Right renal pelvis (tissue), 4 donors: ENCODE measurements at regions not wholly inside any gene's neighbourhood (a gene's known extent, or its start where the extent isn't known, plus 50 kb on each side); places are given as distances from the start of the nearest gene placed in this dataset.
A peak's percentile ranks its signal among the peaks of the same experiment; 100 is the strongest.
"Not testable (repeated sequence)": the region's sequence is repeated elsewhere in the genome, so short reads cannot be mapped to it uniquely, and the experiment has no call there.

Experiments
- DNase-seq, 4 donors: peaks; one replicate each; pipeline ENCODE4 v3.0.0-alpha.2; 2013; ENCODE audit warnings: low read depth in 4 of 4, low spot score in 3 of 4, missing footprints in 1 of 4

DNA sequence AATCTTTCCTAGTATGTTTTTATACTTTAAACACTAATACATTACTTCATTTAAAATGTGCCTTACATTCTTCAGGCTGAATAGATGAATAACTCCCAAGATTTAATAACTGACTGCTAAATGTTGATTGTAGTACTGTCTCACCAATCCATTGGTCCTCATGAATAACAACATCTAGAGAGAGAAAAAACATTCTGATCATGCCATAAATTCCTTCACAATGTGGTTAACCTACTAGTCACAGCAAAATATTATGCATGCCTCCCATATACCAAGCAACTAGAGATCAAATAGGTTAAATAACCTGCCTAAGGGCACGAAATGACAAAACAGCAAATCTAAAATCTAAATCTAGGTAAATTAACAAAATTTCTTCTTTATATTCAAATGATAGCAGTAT, 66.2 kb downstream of the SYT15 start:
- not testable (repeated sequence) for DNase-seq

GRCh38 chr10:46646132-46646531, 67.2 kb downstream of the SYT15 start:
- DNase-seq = not testable (repeated sequence)

DNA sequence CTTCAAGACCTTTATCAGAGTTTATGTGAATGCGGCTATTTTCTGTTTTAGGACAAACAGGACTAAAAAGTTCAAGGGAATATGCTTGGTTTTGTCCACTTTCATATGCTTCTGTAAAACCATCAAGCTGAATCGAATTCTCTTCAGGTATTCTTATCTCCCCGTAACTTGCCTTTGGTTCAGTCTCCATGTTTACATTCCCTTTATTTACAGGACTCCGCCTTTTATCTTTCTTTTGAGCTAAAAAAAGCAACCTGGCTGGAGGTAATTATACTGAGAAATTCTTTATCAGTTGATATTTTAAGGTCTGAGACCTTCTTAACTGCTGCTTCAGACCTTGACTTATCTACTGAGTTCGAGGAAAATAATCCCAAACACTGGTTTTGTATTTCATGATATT, 72.0 kb downstream of the SYT15 start:
- DNase-seq = not testable (repeated sequence)

DNA sequence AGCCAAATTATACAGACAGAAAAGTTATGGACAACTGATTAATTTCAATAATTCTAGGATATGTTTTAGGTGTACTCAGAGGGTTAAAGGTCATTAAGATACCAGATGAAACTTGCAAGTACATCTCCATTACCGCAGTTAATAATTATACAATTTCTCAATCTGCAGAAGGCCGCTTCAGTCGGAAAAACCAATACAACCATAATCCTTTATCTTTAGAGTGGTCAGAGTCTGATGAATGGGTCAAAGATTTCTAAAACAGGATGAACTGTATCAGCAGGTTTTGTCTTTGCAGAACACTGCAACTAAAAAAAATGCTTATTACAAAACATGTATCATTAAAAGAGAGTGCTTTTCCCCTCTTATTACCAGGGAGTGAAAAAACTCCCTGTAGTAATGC, 78.5 kb downstream of the SYT15 start:
- not testable (repeated sequence) for DNase-seq

- not testable (repeated sequence) for DNase-seq
Measured at GRCh38 chr10:46660027-46660834, 81.3 kb downstream of the SYT15 start.

DNA sequence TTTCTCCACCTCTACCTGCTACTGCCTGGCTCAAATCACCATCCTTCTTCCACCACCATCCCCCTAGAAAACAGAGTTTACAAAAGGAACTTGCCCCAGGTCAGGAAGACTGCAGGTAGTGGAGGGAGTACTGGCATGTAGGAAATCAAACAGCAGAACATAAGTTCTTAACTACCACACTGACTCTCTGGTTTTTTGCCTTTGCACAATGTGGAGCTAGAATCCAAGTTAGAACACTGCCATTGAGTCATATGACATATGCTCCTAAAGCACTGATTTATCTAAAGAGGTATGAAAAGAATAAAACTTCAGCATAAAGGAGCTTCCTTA, 81.9 kb downstream of the SYT15 start:
- DNase-seq = not testable (repeated sequence)

DNA sequence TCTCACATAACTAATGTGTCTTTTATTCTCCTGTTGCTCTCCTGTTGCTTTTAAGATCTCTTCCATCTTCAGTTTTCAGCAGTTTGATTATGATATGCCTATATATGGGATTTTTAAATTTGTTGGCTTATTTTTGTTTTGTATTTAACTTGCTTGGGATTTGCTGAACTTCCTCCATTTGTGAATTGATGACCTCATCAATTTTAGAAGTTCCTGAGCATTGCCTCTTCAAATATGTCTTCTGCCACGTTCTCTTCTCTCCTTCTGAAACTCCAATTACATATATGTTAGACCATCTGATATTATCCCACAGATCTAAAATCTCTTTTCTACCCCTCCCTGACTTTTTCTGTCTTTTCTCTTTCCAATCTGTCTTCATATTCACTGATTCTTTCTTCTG, 86.6 kb downstream of the SYT15 start:
- not testable (repeated sequence) for DNase-seq

DNA sequence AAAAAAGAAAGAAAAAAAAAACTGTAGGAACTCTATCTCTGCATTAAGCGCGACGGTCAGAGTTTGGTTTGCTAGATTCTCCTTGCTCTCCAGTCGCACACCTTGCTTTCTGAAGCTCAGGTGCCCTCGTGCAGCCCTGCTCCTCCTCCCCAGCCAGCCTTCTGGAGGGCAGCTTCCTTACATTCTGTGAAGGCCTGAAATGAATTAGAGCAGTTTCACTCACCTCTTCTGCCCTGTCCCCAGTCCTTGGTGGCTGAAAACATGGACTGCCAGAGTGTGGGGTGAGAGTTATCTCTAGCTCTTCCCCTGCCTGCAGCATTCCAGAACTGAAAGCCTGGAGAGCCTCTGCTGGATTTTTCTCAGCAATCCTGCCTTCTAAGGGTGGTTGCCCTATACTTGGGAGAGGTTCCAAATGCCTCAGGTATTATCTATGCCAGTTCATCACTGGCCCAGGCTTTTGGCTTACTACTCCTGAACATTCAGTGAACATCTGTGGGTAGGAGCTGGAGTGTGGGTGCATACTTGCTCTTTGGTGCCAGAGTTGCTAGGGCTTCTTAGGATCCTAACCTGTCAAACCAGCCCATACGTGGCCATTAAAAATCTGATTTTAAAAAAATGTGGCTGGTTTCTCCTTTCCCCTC, 89.5 kb downstream of the SYT15 start:
- not testable (repeated sequence) for DNase-seq

DNA sequence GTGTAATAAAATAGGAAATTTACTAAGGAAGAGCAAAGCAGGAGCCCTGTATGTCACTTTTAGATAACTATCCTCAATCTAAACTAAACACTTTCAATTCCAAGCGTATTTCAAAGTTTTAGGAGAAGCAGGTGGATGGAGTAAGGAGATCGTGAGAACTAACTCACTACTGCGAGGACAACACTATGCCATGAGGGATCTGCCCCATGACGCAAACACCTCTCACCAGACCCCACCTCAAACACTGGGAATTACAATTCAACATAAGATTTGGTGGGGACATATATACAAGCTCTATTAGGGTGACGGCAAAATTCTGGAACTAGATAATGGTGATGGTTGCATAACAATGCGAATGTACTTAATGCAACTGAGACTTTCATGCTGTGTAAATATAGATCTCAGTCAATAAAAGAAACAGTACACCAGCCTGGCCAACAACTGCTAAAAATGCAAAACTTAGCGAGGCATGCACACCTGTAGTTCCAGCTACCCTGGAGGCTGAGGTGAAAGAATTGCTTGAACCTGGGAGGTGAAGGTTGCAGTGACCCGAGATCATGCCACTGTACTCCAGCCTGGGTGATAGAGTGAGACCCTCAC, 99.0 kb downstream of the SYT15 start:
- DNase-seq = not testable (repeated sequence)

DNA sequence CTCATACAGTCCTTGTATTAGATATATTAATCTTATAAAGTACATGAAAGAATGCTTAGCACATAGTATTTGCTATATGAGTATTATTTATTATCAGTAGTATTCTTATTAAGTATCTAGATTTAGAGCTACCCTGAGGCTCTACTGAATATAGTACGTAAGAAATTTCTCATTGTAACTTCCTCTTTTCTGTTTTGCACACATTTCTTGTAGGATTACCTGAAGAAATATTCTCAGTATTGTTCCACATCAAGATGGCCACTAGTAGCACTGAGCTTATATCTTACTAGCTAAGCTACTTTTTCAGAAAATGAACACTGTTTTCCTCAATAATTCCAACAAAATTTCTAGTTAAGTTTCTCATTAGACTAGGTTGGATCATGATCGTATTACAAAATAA, 112.5 kb downstream of the SYT15 start:
- not testable (repeated sequence) for DNase-seq

DNA sequence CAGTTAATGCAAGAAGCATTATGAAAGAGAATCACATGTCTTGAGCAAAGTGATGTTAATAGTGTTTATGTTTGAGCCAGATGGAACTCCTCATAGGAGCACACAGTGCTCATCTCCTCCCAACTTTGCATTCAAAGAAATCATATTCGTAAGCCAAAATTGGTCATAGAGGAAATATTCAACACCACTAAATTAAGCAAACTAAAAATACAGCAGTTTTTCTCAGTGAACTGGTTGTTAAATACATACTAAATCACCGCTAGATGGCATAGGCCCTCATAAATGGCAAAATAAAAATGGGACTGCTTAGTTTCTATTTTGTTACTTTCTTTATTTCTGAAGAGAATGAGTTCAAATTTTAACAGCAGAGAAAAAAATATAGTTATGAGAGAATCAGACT, 114.3 kb downstream of the SYT15 start:
- DNase-seq = not testable (repeated sequence)

GRCh38 chr10:46717264-46717663, 138.3 kb downstream of the SYT15 start:
- not testable (repeated sequence) for DNase-seq

DNA sequence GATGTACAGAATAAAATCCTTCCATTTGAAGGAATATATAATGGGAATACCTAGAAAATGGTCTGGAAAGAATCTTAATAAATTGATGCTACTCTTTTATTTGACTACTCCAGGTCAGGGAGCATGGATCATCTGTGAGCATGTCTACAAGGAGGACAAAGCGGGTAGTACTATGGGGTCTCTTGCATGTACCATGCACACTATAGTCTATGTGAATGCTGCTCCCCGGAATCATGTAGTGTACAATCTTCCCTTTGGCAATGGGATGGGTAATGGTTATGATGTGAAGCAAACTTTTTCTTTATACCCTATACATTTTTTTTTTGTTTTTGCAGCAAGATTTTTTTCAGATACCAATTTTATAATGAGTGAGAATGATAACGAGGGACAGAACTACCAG, 139.1 kb downstream of the SYT15 start:
- not testable (repeated sequence) for DNase-seq

- peak in 1 of 4 donors; percentile 14 for DNase-seq
Measured at GRCh38 chr10:46720386-46720785, 141.5 kb downstream of the SYT15 start.

- not testable (repeated sequence) for DNase-seq
Measured at GRCh38 chr10:46720811-46721518, 142.0 kb downstream of the SYT15 start.

- not testable (repeated sequence) for DNase-seq
Measured at GRCh38 chr10:46724258-46724657, 145.3 kb downstream of the SYT15 start.

GRCh38 chr10:46728359-46728758, 149.4 kb downstream of the SYT15 start:
- DNase-seq = not testable (repeated sequence)

DNA sequence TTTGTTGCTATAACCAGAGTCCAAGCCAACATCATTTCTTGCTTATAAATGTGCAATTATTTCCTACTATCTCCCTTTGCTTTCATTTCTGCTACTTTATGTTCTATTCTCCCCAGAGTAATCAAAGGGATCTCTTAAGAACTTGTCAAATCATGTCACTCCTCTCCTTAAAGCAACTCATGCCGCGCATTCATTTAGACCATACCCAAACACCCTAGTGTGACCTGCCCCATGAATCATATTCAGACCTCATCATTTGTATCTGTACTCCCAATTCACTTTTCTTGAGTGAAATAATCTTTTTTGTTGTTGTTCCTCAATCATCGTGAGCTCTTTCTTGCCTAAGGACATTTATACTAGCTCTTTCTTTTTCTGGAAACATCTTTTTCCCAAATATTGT, 151.8 kb downstream of the SYT15 start:
- DNase-seq = not testable (repeated sequence)

GRCh38 chr10:46733635-46734261, 154.8 kb downstream of the SYT15 start:
- DNase-seq = not testable (repeated sequence)

GRCh38 chr10:46734262-46734642, 155.3 kb downstream of the SYT15 start:
- not testable (repeated sequence) for DNase-seq

- DNase-seq = not testable (repeated sequence)
Measured at GRCh38 chr10:46739919-46740318, 161.0 kb downstream of the SYT15 start.
